Left ventricle myocardium inferior (tissue), 1 donor: ENCODE measurements at regions not wholly inside any gene's neighbourhood (a gene's known extent, or its start where the extent isn't known, plus 50 kb on each side); places are given as distances from the start of the nearest gene placed in this dataset.

Experiments used
- DNase-seq: peaks from one replicate; pipeline ENCODE4 v3.0.0-alpha.2; 2020
- H3K27ac ChIP-seq: fragments of 200-600 bp; replicated peaks from 2 replicates; pipeline ENCODE4 v1.8.0; 2021
- H3K27me3 ChIP-seq: fragments of 200-600 bp; 2 replicates; pipeline ENCODE4 v1.8.0; 2021; ENCODE audit warnings: low read depth
- H3K36me3 ChIP-seq: fragments of 200-600 bp; 2 replicates; pipeline ENCODE4 v1.8.0; 2021
- H3K4me1 ChIP-seq: fragments of 200-600 bp; 2 replicates; pipeline ENCODE4 v1.8.0; 2021
- H3K4me3 ChIP-seq: fragments of 200-600 bp; 2 replicates; pipeline ENCODE4 v1.8.0; 2021; ENCODE audit warnings: mild to moderate bottlenecking, moderate library complexity
- H3K9me3 ChIP-seq: fragments of 200-600 bp; replicated peaks from 2 replicates; pipeline ENCODE4 v1.8.0; 2021
- CTCF ChIP-seq: fragments of 200-600 bp; IDR thresholded peaks from 2 replicates; pipeline ENCODE4 v1.8.0; 2021; ENCODE audit warnings: antibody characterized with exemption, mild to moderate bottlenecking, borderline replicate concordance
- intact Hi-C: fragments of 100-400 bp; cut with micrococcal nuclease; formaldehyde crosslinking; loops from one replicate; pipeline ENCODE4 v1.11.0; 2022
- donor health status: DM: no; HTN: yes; CAD: no; lungs with severe emphysema.

DNA sequence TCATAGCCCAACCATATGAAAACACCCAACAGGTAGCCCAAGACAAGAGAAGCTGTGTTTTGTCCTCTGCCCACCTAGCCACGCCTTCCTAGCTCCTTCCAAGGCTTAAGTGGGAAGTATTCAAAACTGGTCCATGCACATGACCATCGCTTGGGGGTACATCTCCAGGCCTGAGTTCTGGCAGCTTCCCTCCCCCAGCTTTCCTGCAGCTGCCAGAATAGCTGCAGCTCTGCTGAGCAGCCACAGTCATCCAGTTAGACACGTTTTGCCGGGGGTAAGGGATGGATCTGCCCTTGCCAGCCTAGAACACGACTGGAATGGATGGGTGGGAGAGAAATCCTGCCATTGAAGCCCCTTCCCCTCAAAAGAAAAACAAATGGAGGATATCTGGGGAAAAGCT, 166.8 kb downstream of the NRP2 start:
- Histone ChIP-seq H3K27me3 (peaks cover 21% of the 10 kb centered on the region), H3K4me3 (no peak overlapping the region), H3K4me1 (peaks cover 13% of the 10 kb centered on the region), H3K36me3 (no peaks in the 10 kb centered on the region), H3K27ac (no peak overlapping the region), H3K9me3 (peaks cover 7% of the 10 kb centered on the region)
- TF ChIP-seq CTCF, result no peak
- intact Hi-C loops, result no loop called here
- DNase-seq, result no peak

- Histone ChIP-seq H3K4me3 (no peak overlapping the region), H3K27ac (no peak overlapping the region), H3K36me3 (no peaks in the 10 kb centered on the region), H3K27me3 (peaks cover 21% of the 10 kb centered on the region), H3K9me3 (peaks cover 2% of the 10 kb centered on the region), H3K4me1 (peaks cover 13% of the 10 kb centered on the region)
- no peak for TF ChIP-seq CTCF
- DNase-seq, result no peak
- intact Hi-C loops, result no loop called here
Observed at GRCh38 chr2:205848601-205849000, 166.3 kb downstream of the NRP2 start.
